ENCODE measurements at regions not wholly inside any gene's neighbourhood (a gene's known extent, or its start where the extent isn't known, plus 50 kb on each side); places are given as distances from the start of the nearest gene placed in this dataset.

- no peak for TF ChIP-seq CTCF (IDR thresholded peaks at IDR 0.05)
- no peak for TF ChIP-seq POLR2A (IDR thresholded peaks at IDR 0.05)
These were observed 122.5 kb upstream of the GAP43 start for GRCh38 chr3:115500795-115501194.
